ENCODE measurements at regions not wholly inside any gene's neighbourhood (a gene's known extent, or its start where the extent isn't known, plus 50 kb on each side); places are given as distances from the start of the nearest gene placed in this dataset.
"Not testable (repeated sequence)": the region's sequence is repeated elsewhere in the genome, so short reads cannot be mapped to it uniquely, and the experiment has no call there.

GRCh38 chr4:102210806-102211205, 134.5 kb downstream of the SLC39A8 start:
- not testable (repeated sequence) for H3K4me3 ChIP-seq (ENCODE audit: low read depth, low read length); DNase-seq (ENCODE audit: low read depth)

GRCh38 chr4:102204634-102205033, 140.6 kb downstream of the SLC39A8 start:
- H3K4me3 ChIP-seq (ENCODE audit: low read depth, low read length); DNase-seq (ENCODE audit: low read depth): not testable (repeated sequence)

GRCh38 chr4:102196221-102196620, 149.1 kb downstream of the SLC39A8 start:
- H3K4me3 ChIP-seq (ENCODE audit: low read depth, low read length) = no peak overlapping the region
- DNase-seq (ENCODE audit: low read depth) = no peak

DNA sequence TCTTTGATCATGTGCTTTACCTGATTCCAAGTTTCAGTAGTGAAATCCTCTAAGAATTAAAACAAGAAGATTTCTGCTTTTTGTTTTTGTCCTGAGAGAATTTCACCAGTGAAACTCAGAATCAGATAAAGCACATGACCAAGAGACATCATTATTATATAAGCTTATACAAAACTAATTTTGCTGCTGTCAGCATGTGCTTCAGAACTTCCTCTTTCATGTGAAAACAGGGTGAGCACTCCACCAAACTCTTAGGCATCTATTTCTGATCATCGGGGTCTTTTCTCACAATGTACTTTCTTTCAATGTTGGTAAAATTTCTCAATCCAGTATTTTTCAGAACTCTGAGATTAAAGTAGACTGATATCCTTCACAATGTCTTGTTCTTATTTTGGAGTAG, 152.1 kb downstream of the SLC39A8 start:
- H3K4me3 ChIP-seq (ENCODE audit: low read depth, low read length) = no peak overlapping the region
- DNase-seq (ENCODE audit: low read depth) = no peak

- DNase-seq (ENCODE audit: low read depth) = no peak
Observed at GRCh38 chr4:102180046-102180445, 165.2 kb downstream of the SLC39A8 start.

DNA sequence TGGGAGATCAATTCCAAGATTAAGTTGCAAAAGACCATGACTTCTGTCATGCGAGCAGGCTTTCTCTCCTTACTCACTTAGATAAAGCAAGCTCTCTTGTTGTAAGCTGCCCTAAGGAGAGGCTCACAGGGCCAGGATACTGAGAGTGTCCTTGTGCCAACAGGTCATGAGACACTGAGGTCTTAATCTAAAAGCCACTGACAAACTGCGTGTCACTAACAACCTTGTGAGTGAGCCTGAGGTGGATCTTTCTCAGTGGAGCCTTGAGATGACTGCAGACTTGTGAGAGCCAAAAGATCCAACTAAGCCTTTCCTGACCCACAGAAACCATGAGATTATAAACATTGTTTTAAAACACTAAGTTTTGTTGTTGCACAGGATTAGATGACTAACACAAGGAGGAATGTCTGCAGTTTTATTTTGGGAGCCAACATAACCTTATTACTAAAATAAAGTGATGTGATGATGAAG, 170.5 kb downstream of the SLC39A8 start:
- DNase-seq (ENCODE audit: low read depth) = peak; percentile 4
- H3K4me3 ChIP-seq (ENCODE audit: low read depth, low read length) = no peak overlapping the region

More at GRCh38 chr4:102180046-102180445, 165.2 kb downstream of the SLC39A8 start:
- no peak overlapping the region for H3K4me3 ChIP-seq (ENCODE audit: low read depth, low read length)

DNA sequence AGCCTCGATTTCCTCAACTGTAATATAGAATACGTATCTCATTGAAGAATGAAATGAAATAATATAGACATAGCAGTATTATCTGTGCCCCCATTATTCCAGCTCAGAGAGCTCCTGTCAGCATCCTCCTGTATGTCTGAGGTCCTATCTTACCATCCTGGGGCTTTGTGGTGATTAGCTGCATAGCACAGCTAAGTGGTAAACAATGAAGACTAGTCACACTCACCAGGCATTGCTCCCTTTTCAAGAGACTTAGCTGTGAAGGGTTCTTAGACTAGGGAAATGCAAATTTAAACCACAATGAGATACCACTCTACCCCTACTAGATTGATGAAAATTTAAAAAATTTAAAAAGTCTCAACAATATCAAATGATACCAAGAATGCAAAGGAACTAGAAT, 172.9 kb downstream of the SLC39A8 start:
- no peak overlapping the region for H3K4me3 ChIP-seq (ENCODE audit: low read depth, low read length)
- no peak for DNase-seq (ENCODE audit: low read depth)

- DNase-seq (ENCODE audit: low read depth) = no peak
- H3K4me3 ChIP-seq (ENCODE audit: low read depth, low read length) = no peak overlapping the region
Observed at GRCh38 chr4:102170910-102171309, 174.4 kb downstream of the SLC39A8 start.

DNA sequence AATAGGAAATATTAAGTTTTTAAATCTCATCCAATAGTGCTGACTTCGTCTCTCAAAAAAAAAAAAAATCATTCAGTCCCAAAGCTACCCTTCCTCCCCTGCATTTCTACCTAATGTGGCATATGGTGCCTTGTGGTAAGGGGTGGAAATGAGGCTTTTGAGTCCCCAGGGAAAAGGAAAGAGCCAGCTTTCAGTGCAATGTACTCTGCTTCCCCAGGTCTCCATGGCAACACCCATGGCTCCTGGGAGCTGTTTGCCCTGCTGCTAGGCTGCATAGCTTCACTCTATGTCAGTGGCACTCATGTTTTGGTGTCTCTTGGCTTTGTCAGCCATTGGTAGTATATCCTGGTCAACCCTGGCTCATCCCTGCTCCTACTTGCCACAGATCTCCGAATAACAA, 175.9 kb downstream of the SLC39A8 start:
- no peak overlapping the region for H3K4me3 ChIP-seq (ENCODE audit: low read depth, low read length)
- no peak for DNase-seq (ENCODE audit: low read depth)

DNA sequence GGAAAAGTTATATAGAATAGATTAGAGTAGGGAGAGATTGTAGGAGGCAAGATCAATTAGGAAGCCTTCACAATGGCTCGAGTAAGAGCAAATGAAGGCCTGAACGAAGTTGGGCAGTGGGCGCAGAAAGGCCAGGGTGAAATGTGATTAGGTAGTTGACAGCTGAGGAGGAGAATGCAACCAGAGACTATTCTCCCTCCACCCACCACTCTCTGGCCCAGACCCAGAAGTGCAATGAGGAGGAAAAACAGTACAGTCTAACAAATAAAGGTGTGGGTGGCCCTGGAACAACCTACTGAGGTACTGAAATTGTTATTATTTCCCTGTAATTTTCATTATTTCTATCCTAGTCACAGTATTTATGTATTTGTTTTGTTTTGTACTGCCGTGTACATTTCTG, 176.7 kb downstream of the SLC39A8 start:
- DNase-seq (ENCODE audit: low read depth) = no peak

GRCh38 chr4:102165584-102165983, 179.7 kb downstream of the SLC39A8 start:
- no peak overlapping the region for H3K4me3 ChIP-seq (ENCODE audit: low read depth, low read length)
- no peak for DNase-seq (ENCODE audit: low read depth)

More for the DNA sequence above, 176.7 kb downstream of the SLC39A8 start:
- no peak overlapping the region for H3K4me3 ChIP-seq (ENCODE audit: low read depth, low read length)

GRCh38 chr4:102163404-102164140, 181.7 kb downstream of the SLC39A8 start:
- no peak for DNase-seq (ENCODE audit: low read depth)
- no peak overlapping the region for H3K4me3 ChIP-seq (ENCODE audit: low read depth, low read length)

GRCh38 chr4:102157984-102158383, 187.3 kb downstream of the SLC39A8 start:
- no peak overlapping the region for H3K4me3 ChIP-seq (ENCODE audit: low read depth, low read length)
- no peak for DNase-seq (ENCODE audit: low read depth)

- no peak for DNase-seq (ENCODE audit: low read depth)
Observed at GRCh38 chr4:102153391-102153790, 191.9 kb downstream of the SLC39A8 start.

DNA sequence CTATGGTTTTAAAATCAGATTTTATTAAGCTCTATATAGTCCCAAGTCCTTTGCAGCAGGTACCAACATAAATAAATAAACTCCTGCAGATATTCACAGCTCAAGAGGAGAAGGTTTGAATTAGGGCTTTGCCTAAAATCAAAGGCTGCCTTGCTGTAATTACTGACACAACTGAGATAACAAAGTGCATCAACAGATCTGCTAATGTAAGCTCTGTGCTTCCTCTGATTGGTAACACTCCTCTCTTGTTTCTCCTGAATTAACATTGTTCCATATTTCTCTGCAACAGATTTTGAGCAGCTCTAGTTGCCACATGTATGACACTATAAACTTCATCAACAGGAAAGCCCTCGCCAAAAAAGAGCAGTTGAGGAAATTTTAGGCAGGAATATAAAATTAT, 193.6 kb downstream of the SLC39A8 start:
- no peak overlapping the region for H3K4me3 ChIP-seq (ENCODE audit: low read depth, low read length)
- no peak for DNase-seq (ENCODE audit: low read depth)

More at GRCh38 chr4:102153391-102153790, 191.9 kb downstream of the SLC39A8 start:
- no peak overlapping the region for H3K4me3 ChIP-seq (ENCODE audit: low read depth, low read length)

DNA sequence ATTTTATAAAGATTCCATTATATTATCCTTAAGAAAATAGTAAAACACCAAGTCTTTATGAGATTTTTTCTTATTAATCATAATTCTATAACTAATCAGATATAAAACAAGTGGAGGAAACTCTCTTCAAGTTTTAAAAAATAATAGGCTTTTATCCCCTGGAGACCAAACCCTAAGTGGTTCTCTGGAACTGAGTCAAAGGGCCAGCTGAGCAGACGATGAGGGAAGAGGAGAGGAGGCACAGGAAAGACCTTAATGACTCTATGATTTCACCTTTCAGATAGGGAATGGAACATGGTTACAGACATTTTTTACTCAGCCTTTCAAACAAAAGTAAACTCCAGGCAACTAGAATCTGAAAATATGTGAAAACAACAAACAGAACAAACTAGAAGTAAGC, 201.8 kb downstream of the SLC39A8 start:
- H3K4me3 ChIP-seq (ENCODE audit: low read depth, low read length) = no peak overlapping the region
- DNase-seq (ENCODE audit: low read depth) = no peak

DNA sequence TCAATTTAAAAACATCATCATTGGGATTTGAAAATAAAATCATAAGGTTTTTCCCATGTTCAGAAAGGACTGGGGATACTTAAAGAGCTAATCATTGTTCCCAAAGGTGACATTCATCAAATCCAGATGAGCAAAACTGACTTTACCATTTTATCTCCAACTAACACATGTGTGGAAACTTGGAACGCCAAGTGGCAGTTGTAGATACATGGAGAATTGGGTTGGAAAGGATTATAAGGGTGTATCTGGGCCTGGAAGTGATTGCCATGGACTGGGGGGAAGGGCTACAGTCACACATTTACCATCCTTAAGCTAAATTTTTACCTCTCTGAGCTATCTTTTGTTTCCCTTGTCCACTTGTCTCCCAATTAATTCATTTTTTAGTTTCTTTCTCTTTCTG, 203.4 kb downstream of the SLC39A8 start:
- no peak overlapping the region for H3K4me3 ChIP-seq (ENCODE audit: low read depth, low read length)
- DNase-seq (ENCODE audit: low read depth) = no peak

GRCh38 chr4:102139932-102140331, 205.3 kb downstream of the SLC39A8 start:
- DNase-seq (ENCODE audit: low read depth) = no peak

DNA sequence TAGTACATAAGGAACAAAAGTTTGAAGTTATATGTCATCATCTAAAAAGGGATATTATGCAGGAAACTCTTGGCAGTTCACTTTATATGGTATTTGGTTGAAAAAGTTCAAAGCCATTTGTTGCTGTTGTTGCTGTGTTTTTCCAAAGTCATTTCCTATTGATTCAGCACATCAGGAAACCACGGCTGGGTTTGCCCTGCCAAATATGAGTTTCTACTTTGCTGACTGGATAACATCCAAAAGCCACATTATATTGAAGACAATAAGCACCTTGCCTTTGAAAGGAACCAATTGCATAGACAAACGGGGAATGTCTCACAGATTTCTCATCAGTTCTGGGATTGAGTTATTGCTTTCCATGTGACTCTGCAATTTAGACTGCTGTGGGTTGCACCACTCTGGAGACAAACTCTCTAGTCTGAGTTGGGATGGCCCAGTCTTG, 206.1 kb downstream of the SLC39A8 start:
- H3K4me3 ChIP-seq (ENCODE audit: low read depth, low read length) = no peak overlapping the region

More at GRCh38 chr4:102139932-102140331, 205.3 kb downstream of the SLC39A8 start:
- no peak overlapping the region for H3K4me3 ChIP-seq (ENCODE audit: low read depth, low read length)

GRCh38 chr4:102137217-102137616, 208.1 kb downstream of the SLC39A8 start:
- H3K4me3 ChIP-seq (ENCODE audit: low read depth, low read length) = no peak overlapping the region
- DNase-seq (ENCODE audit: low read depth) = no peak

More for the DNA sequence above, 206.1 kb downstream of the SLC39A8 start:
- DNase-seq (ENCODE audit: low read depth) = peak; percentile 4

DNA sequence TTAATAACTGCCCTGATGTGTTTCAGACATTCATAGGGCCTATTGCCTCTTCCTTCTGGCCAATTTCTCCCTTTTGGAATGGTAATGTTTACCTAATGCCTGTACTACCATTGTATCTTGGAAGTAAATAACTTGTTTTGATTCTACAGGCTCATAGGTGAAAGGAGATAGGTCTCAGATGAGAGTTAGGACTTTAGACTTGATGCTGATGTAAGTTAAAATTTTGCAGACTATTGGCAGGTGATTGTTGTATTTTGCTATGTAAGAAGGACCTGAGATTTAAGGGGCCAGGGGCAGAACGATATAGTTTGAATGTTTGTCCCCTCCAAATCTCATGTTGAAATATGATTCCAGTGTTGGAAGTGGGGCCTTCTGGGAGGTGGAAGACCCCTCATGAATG, 215.5 kb downstream of the SLC39A8 start:
- no peak overlapping the region for H3K4me3 ChIP-seq (ENCODE audit: low read depth, low read length)
- no peak for DNase-seq (ENCODE audit: low read depth)
